H9 (cell line): ENCODE measurements at regions not wholly inside any gene's neighbourhood (a gene's known extent, or its start where the extent isn't known, plus 50 kb on each side); places are given as distances from the start of the nearest gene placed in this dataset.

ENCODE experiments used
- DNase-seq: peaks from one replicate; pipeline ENCODE4 v3.0.0-alpha.2; 2017
- H2AFZ ChIP-seq: one replicate; pipeline ENCODE4 v1.6.1; 2013; ENCODE audit warnings: mild to moderate bottlenecking, low read length, control low read depth, moderate library complexity
- H2AK5ac ChIP-seq: 2 replicates; pipeline ENCODE4 v1.6.1; 2013; ENCODE audit warnings: low read length, control low read depth, mixed read lengths; ENCODE audit not compliant: insufficient read length
- H2BK120ac ChIP-seq: one replicate; pipeline ENCODE4 v1.6.1; 2013; ENCODE audit warnings: low read depth, mild to moderate bottlenecking, low read length, control low read depth, inconsistent platforms; ENCODE audit not compliant: poor library complexity, severe bottlenecking
- H2BK12ac ChIP-seq: 2 replicates; pipeline ENCODE4 v1.6.1; 2013; ENCODE audit warnings: low read length, control low read depth, mixed read lengths, low read depth; ENCODE audit not compliant: insufficient read length
- H2BK15ac ChIP-seq: 2 replicates; pipeline ENCODE4 v1.6.1; 2013; ENCODE audit warnings: low read depth, low read length, control low read depth
- H2BK20ac ChIP-seq: one replicate; pipeline ENCODE4 v1.6.1; 2013; ENCODE audit warnings: low read depth, mild to moderate bottlenecking, low read length, control low read depth, inconsistent platforms; ENCODE audit not compliant: poor library complexity, severe bottlenecking
- H2BK5ac ChIP-seq: 2 replicates; pipeline ENCODE4 v1.6.1; 2013; ENCODE audit warnings: low read length, control low read depth, mixed read lengths; ENCODE audit not compliant: insufficient read length
- H3K14ac ChIP-seq: 2 replicates; pipeline ENCODE4 v1.6.1; 2013; ENCODE audit warnings: low read length, control low read depth; ENCODE audit not compliant: insufficient read depth
- H3K18ac ChIP-seq: 2 replicates; pipeline ENCODE4 v1.6.1; 2013; ENCODE audit warnings: low read depth, mild to moderate bottlenecking, mixed read lengths, low read length, control low read depth; ENCODE audit not compliant: insufficient read length
- H3K23ac ChIP-seq: 2 replicates; pipeline ENCODE4 v1.6.1; 2013; ENCODE audit warnings: low read length, control low read depth, mixed read lengths, low read depth; ENCODE audit not compliant: insufficient read length
- H3K23me2 ChIP-seq: 2 replicates; pipeline ENCODE4 v1.6.1; 2013; ENCODE audit warnings: low read depth, mild to moderate bottlenecking, mixed read lengths, low read length, control low read depth; ENCODE audit not compliant: insufficient read length, poor library complexity, severe bottlenecking
- H3K27ac ChIP-seq: 2 replicates; pipeline ENCODE4 v1.5.1; 2013; ENCODE audit warnings: low read length, control low read depth, mixed read lengths, low read depth; ENCODE audit not compliant: insufficient read length
- H3K27me3 ChIP-seq: 2 replicates; pipeline ENCODE4 v1.6.1; 2013; ENCODE audit warnings: low read length, control low read depth, inconsistent platforms; ENCODE audit not compliant: insufficient read depth
- H3K4ac ChIP-seq: 2 replicates; pipeline ENCODE4 v1.6.1; 2013; ENCODE audit warnings: low read depth, mild to moderate bottlenecking, control low read depth, inconsistent platforms, low read length, moderate library complexity
- H3K4me1 ChIP-seq: 2 replicates; pipeline ENCODE4 v1.6.1; 2013; ENCODE audit warnings: low read length, control low read depth, inconsistent platforms; ENCODE audit not compliant: insufficient read depth
- H3K4me2 ChIP-seq: 2 replicates; pipeline ENCODE4 v1.6.1; 2013; ENCODE audit warnings: low read length, control low read depth, mixed read lengths; ENCODE audit not compliant: insufficient read length, insufficient read depth
- H3K56ac ChIP-seq: 2 replicates; pipeline ENCODE4 v1.6.1; 2013; ENCODE audit warnings: low read depth, mild to moderate bottlenecking, mixed read lengths, low read length, control low read depth; ENCODE audit not compliant: insufficient read length
- H3K79me1 ChIP-seq: 2 replicates; pipeline ENCODE4 v1.6.1; 2013; ENCODE audit warnings: low read depth, mild to moderate bottlenecking, moderate library complexity, low read length, control low read depth, inconsistent platforms; ENCODE audit not compliant: insufficient read depth, poor library complexity, severe bottlenecking
- H3K79me2 ChIP-seq: 2 replicates; pipeline ENCODE4 v1.6.1; 2013; ENCODE audit warnings: low read length, control low read depth, inconsistent platforms; ENCODE audit not compliant: insufficient read depth
- H3K9ac ChIP-seq: 2 replicates; pipeline ENCODE4 v1.6.1; 2013; ENCODE audit warnings: low read length, control low read depth, mixed read lengths; ENCODE audit not compliant: insufficient read length; ENCODE audit errors: extremely low read depth
- H3K9me3 ChIP-seq: one replicate; pipeline ENCODE4 v1.6.1; 2013; ENCODE audit warnings: low read depth, low read length, inconsistent platforms; ENCODE audit not compliant: control insufficient read depth
- H3T11ph ChIP-seq: one replicate; pipeline ENCODE4 v1.6.1; 2013; ENCODE audit warnings: mild to moderate bottlenecking, low read length, control low read depth, inconsistent platforms
- H4K20me1 ChIP-seq: one replicate; pipeline ENCODE4 v1.6.1; 2013; ENCODE audit not compliant: control insufficient read depth, insufficient read length, insufficient read depth
- H4K5ac ChIP-seq: 2 replicates; pipeline ENCODE4 v1.6.1; 2013; ENCODE audit warnings: low read depth, mild to moderate bottlenecking, mixed read lengths, low read length, control low read depth; ENCODE audit not compliant: insufficient read length
- H4K8ac ChIP-seq: replicated peaks from 2 replicates; pipeline ENCODE4 v1.6.1; 2013; ENCODE audit warnings: low read length, control low read depth, mixed read lengths, low read depth; ENCODE audit not compliant: insufficient read length
- H4K91ac ChIP-seq: 2 replicates; pipeline ENCODE4 v1.6.1; 2013; ENCODE audit warnings: low read depth, mild to moderate bottlenecking, moderate library complexity, mixed read lengths, low read length, control low read depth; ENCODE audit not compliant: insufficient read length
- H3K27ac Mint-ChIP-seq, 3 experiments: 2 replicates in 2 of 3; 3 replicates in 1 of 3; pipeline ENCODE4 v1.8.0; 2020 to 2021; ENCODE audit warnings: mixed read lengths in 3 of 3, mild to moderate bottlenecking in 1 of 3, moderate library complexity in 1 of 3
- H3K27me3 Mint-ChIP-seq: 2 replicates; pipeline ENCODE4 v1.8.0; 2021; ENCODE audit warnings: low read depth, mild to moderate bottlenecking, moderate library complexity, mixed read lengths
- H3K36me3 Mint-ChIP-seq, 3 experiments: 2 replicates in 2 of 3; 3 replicates in 1 of 3; pipeline ENCODE4 v1.8.0; 2020 to 2021; ENCODE audit warnings: low read depth in 3 of 3, mixed read lengths in 3 of 3; ENCODE audit not compliant: insufficient read depth in 1 of 3
- H3K4me1 Mint-ChIP-seq, 2 experiments: 2 replicates each; pipeline ENCODE4 v1.8.0; 2020; ENCODE audit warnings: mixed read lengths in 2 of 2
- H3K4me3 Mint-ChIP-seq, 2 experiments: 2 replicates in 1 of 2; 3 replicates in 1 of 2; pipeline ENCODE4 v1.8.0; 2020 to 2021; ENCODE audit warnings: mild to moderate bottlenecking in 2 of 2, mixed read lengths in 2 of 2, moderate library complexity in 1 of 2
- H3K9me3 Mint-ChIP-seq, 2 experiments: 2 replicates in 1 of 2; 3 replicates in 1 of 2; pipeline ENCODE4 v1.8.0; 2020; ENCODE audit warnings: mild to moderate bottlenecking in 2 of 2, mixed read lengths in 2 of 2, moderate library complexity in 1 of 2
- CTCF ChIP-seq: fragments of 200-600 bp; sonication (generic); conservative IDR thresholded peaks from 3 replicates; pipeline ENCODE4 v1.8.0; 2021; ENCODE audit warnings: antibody characterized with exemption, mild to moderate bottlenecking
- WGBS: extraction: QIAGEN DNeasy Blood & Tissue Kit; methylation state at CpG from one replicate; pipeline ENCODE4 v1.1.7; 2013; ENCODE audit warnings: missing lambda C conversion rate, low lambda C conversion rate, mixed read lengths; ENCODE audit not compliant: insufficient read length; ENCODE audit errors: extremely low coverage; 5-methylcytosine and 5-hydroxymethylcytosine counted together

GRCh38 chr10:106410331-106410730 lies 754.2 kb downstream of the SORCS1 start:
- H4K20me1 ChIP-seq: no peaks in the 10 kb centered on the region
- no peaks in the 10 kb centered on the region for H3K27me3 Mint-ChIP-seq
- no peak overlapping the region for H3K23ac ChIP-seq
- H2BK120ac ChIP-seq: no peak overlapping the region
- H2AFZ ChIP-seq: no peak overlapping the region
- no peaks in the 10 kb centered on the region for H3K9me3 ChIP-seq
- H3K9me3 Mint-ChIP-seq: no peaks in the 10 kb centered on the region
- H3K14ac ChIP-seq: no peak overlapping the region
- no peak overlapping the region for H3K9ac ChIP-seq
- H3K4me1 Mint-ChIP-seq: peaks cover 0 to 3% of the 10 kb centered on the region in 2 experiments; a peak in 1 of 4 replicates
- H3K4me2 ChIP-seq: no peak overlapping the region
- no peak overlapping the region for H3K18ac ChIP-seq
- no peak for DNase-seq
- H3K36me3 Mint-ChIP-seq: no peaks in the 10 kb centered on the region
- H3T11ph ChIP-seq: no peak overlapping the region
- no peak overlapping the region for H2AK5ac ChIP-seq
- no peak for TF ChIP-seq CTCF
- H3K27ac Mint-ChIP-seq: no peak overlapping the region
- H3K4me3 Mint-ChIP-seq: no peak overlapping the region
- no peak overlapping the region for H4K8ac ChIP-seq
- no peak overlapping the region for H3K56ac ChIP-seq
- no peak overlapping the region for H3K27ac ChIP-seq
- H3K23me2 ChIP-seq: no peaks in the 10 kb centered on the region
- H2BK20ac ChIP-seq: no peak overlapping the region
- no peaks in the 10 kb centered on the region for H3K79me2 ChIP-seq
- H3K4me1 ChIP-seq: no peaks in the 10 kb centered on the region
- no CpG with 5 or more reads among the region's 1 CpG for WGBS
- H4K91ac ChIP-seq: no peak overlapping the region
- no peaks in the 10 kb centered on the region for H3K79me1 ChIP-seq
- H4K5ac ChIP-seq: no peak overlapping the region
- no peak overlapping the region for H2BK5ac ChIP-seq
- no peak overlapping the region for H2BK12ac ChIP-seq
- H2BK15ac ChIP-seq: no peak overlapping the region
- no peak overlapping the region for H3K4ac ChIP-seq
- no peaks in the 10 kb centered on the region for H3K27me3 ChIP-seq
